ENCODE measurements at regions not wholly inside any gene's neighbourhood (a gene's known extent, or its start where the extent isn't known, plus 50 kb on each side); places are given as distances from the start of the nearest gene placed in this dataset.

GRCh38 chr2:38432820-38433606, 55.9 kb upstream of the ATL2 start:
- TF ChIP-seq CTCF (IDR thresholded peaks at IDR 0.05) (no peak), EP300 (IDR thresholded peaks at IDR 0.05) (no peak), POLR2A (IDR thresholded peaks at IDR 0.05) (no peak)

Data from gastroesophageal sphincter (tissue), 3 donors.